ENCODE measurements at regions not wholly inside any gene's neighbourhood (a gene's known extent, or its start where the extent isn't known, plus 50 kb on each side); places are given as distances from the start of the nearest gene placed in this dataset.

GRCh38 chr10:11661441-11661840 lies 50.0 kb upstream of the USP6NL start:
- no peak overlapping the region for H3K27ac ChIP-seq
- no peak for TF ChIP-seq CTCF (conservative IDR thresholded peaks at IDR 0.05)
